ENCODE measurements at regions not wholly inside any gene's neighbourhood (a gene's known extent, or its start where the extent isn't known, plus 50 kb on each side); places are given as distances from the start of the nearest gene placed in this dataset.

DNA sequence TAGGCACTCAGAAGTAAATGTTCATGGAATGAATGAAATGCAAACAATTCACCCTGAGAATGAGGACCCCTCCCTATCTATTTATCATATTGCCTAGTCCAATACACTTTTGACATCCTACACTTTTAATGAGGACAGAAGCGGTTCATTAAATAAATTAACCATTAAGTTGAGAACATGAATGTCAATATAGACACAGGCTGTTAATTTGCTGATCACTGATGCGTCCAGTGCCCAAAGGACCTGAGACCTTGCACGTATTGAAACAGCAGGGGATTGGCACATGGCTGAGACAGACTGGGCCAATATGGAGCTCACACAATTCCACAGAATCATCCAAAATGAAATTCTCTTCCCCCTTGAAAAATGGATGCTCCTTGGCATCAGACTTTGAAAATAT lies 430.0 kb downstream of the SLC4A3 start:
- no peak overlapping the region for H3K4me2 ChIP-seq (ENCODE audit: insufficient read depth, insufficient read length, low read length)
- Mint-ChIP-seq H3K27ac (no peak overlapping the region), H3K27me3 (ENCODE audit: low read depth) (no peaks in the 10 kb centered on the region; the same call in 1 of the 2 replicates), H3K36me3 (ENCODE audit: insufficient read depth in 1 of 3, low read depth in 3 of 3) (peaks cover 5 to 17% (median 9%) of the 10 kb centered on the region in 3 experiments; a peak in 5 of 7 replicates), H3K4me3 (no peak overlapping the region), H3K4me1 (no peaks in the 10 kb centered on the region), H3K9me3 (peaks cover 16 to 17% of the 10 kb centered on the region in 2 experiments)
- H3K79me2 ChIP-seq (ENCODE audit: insufficient read depth, low read length) = no peaks in the 10 kb centered on the region
- no peaks in the 10 kb centered on the region for H4K20me1 ChIP-seq (ENCODE audit: control insufficient read depth, insufficient read depth, insufficient read length)
- TF ChIP-seq, protein P1, sequence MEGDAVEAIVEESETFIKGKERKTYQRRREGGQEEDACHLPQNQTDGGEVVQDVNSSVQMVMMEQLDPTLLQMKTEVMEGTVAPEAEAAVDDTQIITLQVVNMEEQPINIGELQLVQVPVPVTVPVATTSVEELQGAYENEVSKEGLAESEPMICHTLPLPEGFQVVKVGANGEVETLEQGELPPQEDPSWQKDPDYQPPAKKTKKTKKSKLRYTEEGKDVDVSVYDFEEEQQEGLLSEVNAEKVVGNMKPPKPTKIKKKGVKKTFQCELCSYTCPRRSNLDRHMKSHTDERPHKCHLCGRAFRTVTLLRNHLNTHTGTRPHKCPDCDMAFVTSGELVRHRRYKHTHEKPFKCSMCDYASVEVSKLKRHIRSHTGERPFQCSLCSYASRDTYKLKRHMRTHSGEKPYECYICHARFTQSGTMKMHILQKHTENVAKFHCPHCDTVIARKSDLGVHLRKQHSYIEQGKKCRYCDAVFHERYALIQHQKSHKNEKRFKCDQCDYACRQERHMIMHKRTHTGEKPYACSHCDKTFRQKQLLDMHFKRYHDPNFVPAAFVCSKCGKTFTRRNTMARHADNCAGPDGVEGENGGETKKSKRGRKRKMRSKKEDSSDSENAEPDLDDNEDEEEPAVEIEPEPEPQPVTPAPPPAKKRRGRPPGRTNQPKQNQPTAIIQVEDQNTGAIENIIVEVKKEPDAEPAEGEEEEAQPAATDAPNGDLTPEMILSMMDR (conservative IDR thresholded peaks at IDR 0.05) = no peak
- no peak overlapping the region for H4K8ac ChIP-seq (replicated peaks; ENCODE audit: insufficient read length, low read depth, low read length)
- H3K27me3 ChIP-seq (ENCODE audit: insufficient read depth, low read length) = no peaks in the 10 kb centered on the region
- no peak overlapping the region for H2BK20ac ChIP-seq (ENCODE audit: low read depth, low read length, poor library complexity, severe bottlenecking)
- H2BK120ac ChIP-seq (ENCODE audit: low read depth, low read length, poor library complexity, severe bottlenecking) = no peak overlapping the region
- no peaks in the 10 kb centered on the region for H3K9me3 ChIP-seq (ENCODE audit: control insufficient read depth, low read depth, low read length)
- no peak overlapping the region for H4K91ac ChIP-seq (ENCODE audit: insufficient read length, low read depth, low read length)
- no peak overlapping the region for H3K14ac ChIP-seq (ENCODE audit: insufficient read depth, low read length)
- H2AFZ ChIP-seq (ENCODE audit: low read length) = no peak overlapping the region
- H3K56ac ChIP-seq (ENCODE audit: insufficient read length, low read depth, low read length) = no peak overlapping the region
- no peak overlapping the region for H3K27ac ChIP-seq (ENCODE audit: insufficient read length, low read depth, low read length)
- DNase-seq = no peak
- H3K4me1 ChIP-seq (ENCODE audit: insufficient read depth, low read length) = no peaks in the 10 kb centered on the region
- H2AK5ac ChIP-seq (ENCODE audit: insufficient read length, low read length) = no peak overlapping the region
- H3K23ac ChIP-seq (ENCODE audit: insufficient read length, low read depth, low read length) = no peak overlapping the region
- no CpG with 5 or more reads among the region's 3 CpGs for WGBS (ENCODE audit: extremely low coverage, insufficient read length, low lambda C conversion rate)
- no peaks in the 10 kb centered on the region for H3K79me1 ChIP-seq (ENCODE audit: insufficient read depth, low read depth, low read length, poor library complexity, severe bottlenecking)
- H2BK12ac ChIP-seq (ENCODE audit: insufficient read length, low read depth, low read length) = no peak overlapping the region
- H2BK5ac ChIP-seq (ENCODE audit: insufficient read length, low read length) = no peak overlapping the region
- H3K9ac ChIP-seq (ENCODE audit: extremely low read depth, insufficient read length, low read length) = no peak overlapping the region
- H3T11ph ChIP-seq (ENCODE audit: low read length) = no peak overlapping the region
- H2BK15ac ChIP-seq (ENCODE audit: low read depth, low read length) = no peak overlapping the region
- H3K18ac ChIP-seq (ENCODE audit: insufficient read length, low read depth, low read length) = no peak overlapping the region
- no peaks in the 10 kb centered on the region for H3K23me2 ChIP-seq (ENCODE audit: insufficient read length, low read depth, low read length, poor library complexity, severe bottlenecking)
- no peak overlapping the region for H4K5ac ChIP-seq (ENCODE audit: insufficient read length, low read depth, low read length)
- H3K4ac ChIP-seq (ENCODE audit: low read depth, low read length) = no peak overlapping the region
